ENCODE measurements at regions not wholly inside any gene's neighbourhood (a gene's known extent, or its start where the extent isn't known, plus 50 kb on each side); places are given as distances from the start of the nearest gene placed in this dataset.

DNA sequence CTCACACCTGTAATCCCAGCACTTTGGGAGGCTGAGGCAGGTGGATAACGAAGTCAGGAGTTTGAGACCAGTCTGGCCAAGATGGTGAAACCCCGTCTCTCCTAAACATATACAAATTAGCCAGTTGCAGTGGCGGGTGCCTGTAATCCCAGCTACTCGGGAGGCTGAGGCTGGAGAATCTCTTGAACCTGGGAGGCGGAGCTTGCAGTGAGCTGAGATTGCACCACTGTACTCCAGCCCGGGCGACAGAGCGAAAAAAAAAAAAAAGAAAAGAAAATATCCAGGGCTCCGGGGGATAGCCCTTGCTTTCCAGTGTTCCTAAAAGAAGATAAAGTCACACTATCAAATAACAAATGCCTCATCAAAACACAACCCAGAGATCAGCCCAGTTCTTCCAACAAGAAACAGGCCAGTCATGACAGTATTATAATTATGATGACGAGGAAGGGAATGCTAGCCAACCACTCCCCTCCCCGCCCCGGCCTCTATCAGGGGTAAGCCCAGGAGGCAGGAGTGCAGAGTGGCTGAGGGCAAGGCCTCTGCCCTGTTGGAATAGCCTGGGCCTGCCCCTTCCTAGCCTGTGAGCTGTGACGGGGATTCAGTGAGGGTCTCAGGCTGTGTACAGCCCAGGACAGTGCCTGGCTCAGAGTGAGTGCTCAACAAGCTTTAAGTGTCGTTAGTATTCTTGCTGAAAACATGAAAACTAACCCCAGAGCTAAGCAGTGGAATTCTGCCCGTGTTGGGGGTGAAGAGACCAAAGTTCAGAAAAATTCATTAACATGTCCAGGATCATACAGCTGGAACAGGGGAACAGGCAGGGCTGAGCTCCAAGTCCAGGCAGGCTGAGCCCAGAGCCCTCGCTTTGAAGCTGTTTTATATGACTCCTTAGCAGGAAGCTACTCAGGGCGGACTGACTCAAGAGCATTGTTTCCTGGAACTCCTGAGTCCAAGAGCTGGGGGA, 54.3 kb downstream of the FAM241B start:
- DNase-seq (ENCODE audit: insufficient read length, low spot score) (no peak), FAIRE-seq (no peak)
- no peak for TF ChIP-seq POLR2A (IDR thresholded peaks at IDR 0.05; ENCODE audit: low read depth, low read length)

DNA sequence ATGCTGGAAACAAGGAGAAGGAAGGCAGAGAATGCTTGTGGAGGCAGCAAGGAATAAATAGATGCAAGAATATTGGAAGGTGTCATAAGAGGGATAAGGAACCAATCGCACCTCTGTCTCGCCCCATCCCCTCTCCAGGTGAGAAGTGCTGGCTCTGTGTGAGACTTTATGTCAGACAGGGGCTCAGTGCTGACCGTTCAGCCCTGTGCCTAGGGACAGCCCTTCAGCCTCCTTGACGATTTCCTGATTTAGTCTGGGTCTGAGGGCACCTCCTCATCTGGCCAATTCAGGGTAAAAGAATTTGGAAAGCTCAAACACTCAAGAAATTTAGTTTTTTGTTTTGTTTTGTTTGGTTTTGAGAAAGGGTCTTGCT, 54.9 kb downstream of the FAM241B start:
- DNase-seq (ENCODE audit: insufficient read length, low spot score) (no peak), FAIRE-seq (no peak)
- no peak for TF ChIP-seq POLR2A (IDR thresholded peaks at IDR 0.05; ENCODE audit: low read depth, low read length)

GRCh38 chr10:69685426-69685801, 55.4 kb downstream of the FAM241B start:
- no peak for TF ChIP-seq POLR2A (IDR thresholded peaks at IDR 0.05; ENCODE audit: low read depth, low read length)
- DNase-seq (ENCODE audit: insufficient read length, low spot score) (no peak), FAIRE-seq (no peak)

GRCh38 chr10:69685802-69686585, 55.9 kb downstream of the FAM241B start:
- no peak for FAIRE-seq
- no peak for DNase-seq (ENCODE audit: insufficient read length, low spot score)
- TF ChIP-seq POLR2A (IDR thresholded peaks at IDR 0.05; ENCODE audit: low read depth, low read length): no peak

DNA sequence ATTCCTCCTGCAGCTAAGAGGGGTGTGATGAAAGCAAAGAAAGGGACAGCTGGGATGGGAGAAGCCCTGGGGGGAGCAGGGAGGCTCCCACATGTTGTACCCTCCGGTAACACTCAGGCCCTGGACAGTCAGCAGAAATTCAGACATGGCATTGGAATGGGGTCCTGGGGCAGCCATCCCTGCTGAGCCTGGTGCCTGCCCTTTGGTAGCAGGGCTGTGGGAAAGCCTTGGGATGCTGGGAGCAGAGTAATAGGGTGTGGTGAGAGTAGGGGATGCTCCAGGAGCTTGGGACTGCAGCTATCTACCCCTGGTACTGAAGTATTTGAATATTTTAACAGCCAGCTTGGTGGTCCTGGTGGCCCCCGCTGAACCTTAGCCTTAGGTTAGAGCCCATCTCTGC, 56.8 kb downstream of the FAM241B start:
- DNase-seq (ENCODE audit: insufficient read length, low spot score) (no peak), FAIRE-seq (no peak)
- no peak for TF ChIP-seq POLR2A (IDR thresholded peaks at IDR 0.05; ENCODE audit: low read depth, low read length)

DNA sequence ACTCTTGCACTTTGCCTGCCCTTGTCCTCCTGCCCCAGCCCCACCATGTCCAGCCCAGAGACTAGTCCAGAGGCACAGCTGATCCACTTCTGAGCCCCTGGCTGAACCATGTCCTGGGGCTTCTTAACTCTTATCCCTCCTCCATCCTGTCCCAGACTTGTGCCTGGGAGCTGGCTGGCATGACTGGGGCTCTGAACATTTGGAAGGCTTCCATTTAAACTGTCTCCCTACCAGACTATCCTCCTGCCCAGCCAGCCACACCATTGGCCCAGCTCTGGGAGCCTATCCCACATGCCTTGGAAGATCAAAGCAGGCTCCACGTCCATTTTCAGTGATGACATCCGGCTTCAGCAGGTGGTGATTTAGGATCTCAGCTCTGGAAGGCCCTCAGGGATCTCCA, 57.4 kb downstream of the FAM241B start:
- no peak for FAIRE-seq
- no peak for DNase-seq (ENCODE audit: insufficient read length, low spot score)
- no peak for TF ChIP-seq POLR2A (IDR thresholded peaks at IDR 0.05; ENCODE audit: low read depth, low read length)

DNA sequence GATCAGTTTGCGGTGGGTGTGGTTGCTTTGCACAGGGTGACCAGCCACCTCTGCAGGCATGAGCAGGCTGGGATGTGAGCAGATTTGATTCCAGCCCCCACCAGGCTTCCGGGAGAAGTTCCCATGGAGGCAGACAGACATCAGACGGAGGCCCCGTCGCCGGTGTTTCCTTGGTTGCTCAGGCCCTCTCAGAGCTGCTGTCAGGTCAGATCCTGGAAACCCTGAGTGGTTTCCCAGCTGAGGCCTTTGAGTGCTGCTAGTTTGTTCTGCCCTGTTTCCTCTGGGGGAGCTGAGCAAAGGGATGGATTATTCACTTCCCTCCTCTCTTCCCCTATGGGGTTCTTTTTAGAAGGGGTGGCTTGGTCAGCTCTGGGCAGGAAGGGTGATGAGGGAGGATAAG, 62.2 kb downstream of the FAM241B start:
- no peak for TF ChIP-seq POLR2A (IDR thresholded peaks at IDR 0.05; ENCODE audit: low read depth, low read length)
- FAIRE-seq (no peak), DNase-seq (ENCODE audit: insufficient read length, low spot score) (no peak)

GRCh38 chr10:69692891-69693290, 62.8 kb downstream of the FAM241B start:
- DNase-seq (ENCODE audit: insufficient read length, low spot score) (no peak), FAIRE-seq (no peak)
- TF ChIP-seq POLR2A (IDR thresholded peaks at IDR 0.05; ENCODE audit: low read depth, low read length): no peak

GRCh38 chr10:69693886-69694285, 63.8 kb downstream of the FAM241B start:
- no peak for FAIRE-seq
- no peak for DNase-seq (ENCODE audit: insufficient read length, low spot score)
- TF ChIP-seq POLR2A (IDR thresholded peaks at IDR 0.05; ENCODE audit: low read depth, low read length): no peak

DNA sequence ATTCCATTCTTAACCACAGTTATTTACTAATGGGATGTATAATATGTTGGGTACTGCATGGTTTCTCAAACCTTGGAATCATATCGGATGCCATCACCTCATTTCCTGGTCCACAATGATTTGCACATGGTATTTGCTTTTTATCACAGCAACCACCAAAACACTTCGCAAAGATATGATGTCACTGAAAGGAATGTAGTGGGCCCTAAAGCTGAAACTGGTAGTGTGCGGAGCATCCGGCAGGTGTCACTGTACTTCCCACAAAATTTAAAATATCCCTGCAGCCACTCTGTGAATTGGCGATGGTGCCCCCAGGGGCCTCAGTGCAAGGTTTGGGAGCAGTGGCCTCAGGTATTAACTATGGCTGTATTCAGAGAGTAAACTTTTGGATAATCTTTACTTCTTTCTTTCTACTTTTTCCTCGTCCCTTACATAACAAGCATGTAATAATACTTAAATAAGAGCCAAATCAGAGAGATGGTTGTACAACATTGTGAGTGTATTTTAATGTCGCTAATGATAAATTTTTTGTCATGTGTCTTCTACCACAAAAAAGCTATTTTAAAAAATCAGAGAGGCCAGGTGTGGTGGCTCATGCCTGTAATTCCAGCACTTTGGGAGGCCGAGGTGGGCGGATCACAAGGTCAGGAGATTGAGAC, 66.2 kb downstream of the FAM241B start:
- DNase-seq (ENCODE audit: insufficient read length, low spot score) (peak; percentile 82), FAIRE-seq (peak; percentile 89)
- no peak for TF ChIP-seq POLR2A (IDR thresholded peaks at IDR 0.05; ENCODE audit: low read depth, low read length)

GRCh38 chr10:69697006-69697405, 67.0 kb downstream of the FAM241B start:
- FAIRE-seq (no peak), DNase-seq (ENCODE audit: insufficient read length, low spot score) (no peak)
- no peak for TF ChIP-seq POLR2A (IDR thresholded peaks at IDR 0.05; ENCODE audit: low read depth, low read length)

DNA sequence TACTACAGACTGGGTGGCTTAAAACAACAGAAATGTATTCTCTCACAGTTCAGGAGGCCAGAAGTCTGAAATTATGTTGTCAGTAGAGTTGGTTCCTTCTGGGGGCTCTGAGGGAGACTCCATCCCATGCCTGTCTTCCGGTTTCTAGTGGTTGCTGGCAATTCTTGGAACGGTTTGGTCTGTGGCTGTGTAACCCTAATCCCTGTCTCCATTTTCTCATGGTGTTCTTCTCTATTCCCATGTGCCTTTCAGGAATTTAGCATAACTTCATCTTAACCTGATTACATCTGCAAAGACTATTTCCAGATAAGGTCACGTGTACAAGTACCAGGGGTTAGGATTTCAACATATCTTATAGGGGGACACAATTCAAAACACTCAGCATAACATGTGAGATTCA, 73.2 kb downstream of the FAM241B start:
- no peak for DNase-seq (ENCODE audit: insufficient read length, low spot score)
- TF ChIP-seq POLR2A (IDR thresholded peaks at IDR 0.05; ENCODE audit: low read depth, low read length): no peak
- FAIRE-seq: no peak

DNA sequence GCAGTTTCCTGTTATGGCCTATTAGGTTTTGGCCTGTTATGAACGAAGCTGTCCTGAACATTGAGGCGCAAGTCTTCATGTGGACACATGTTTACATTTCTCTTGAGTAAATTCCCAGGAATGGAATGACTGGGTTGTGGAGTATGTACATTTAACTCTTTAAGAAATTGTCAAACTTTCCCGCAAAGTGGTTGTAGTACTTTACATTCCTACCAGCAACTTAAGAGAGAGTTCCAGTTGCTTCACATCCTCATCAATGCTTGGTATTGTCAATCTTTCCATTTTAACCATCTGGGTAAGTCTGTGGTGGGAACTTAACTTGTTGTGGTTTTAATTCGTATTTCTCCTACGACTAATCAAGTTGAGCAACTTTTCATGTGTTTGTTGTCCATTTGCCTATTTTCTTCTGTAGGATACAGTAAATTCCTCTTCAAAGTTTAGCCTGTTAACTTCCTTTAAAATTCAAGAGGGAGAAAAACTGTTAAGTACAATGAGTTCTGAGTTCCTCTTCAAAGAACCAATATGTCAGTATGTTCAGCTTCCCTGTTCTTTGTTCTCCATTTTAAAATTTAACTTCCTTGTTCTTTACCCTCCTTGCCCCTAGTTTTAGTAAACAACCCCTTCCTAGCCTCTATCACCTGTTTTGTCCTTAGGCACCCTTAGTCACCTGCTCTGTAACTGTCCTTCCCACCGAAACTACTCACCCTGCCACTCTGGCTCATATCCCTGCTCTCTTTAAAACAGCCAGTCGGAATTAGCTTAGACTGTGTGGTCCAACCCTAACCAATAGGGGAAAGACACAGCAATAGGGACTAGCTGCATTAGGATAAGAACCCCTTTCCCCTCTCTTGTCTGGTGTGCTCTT, 74.0 kb downstream of the FAM241B start:
- DNase-seq (ENCODE audit: insufficient read length, low spot score): no peak
- FAIRE-seq: no peak

More for the DNA sequence above, 74.0 kb downstream of the FAM241B start:
- no peak for TF ChIP-seq POLR2A (IDR thresholded peaks at IDR 0.05; ENCODE audit: low read depth, low read length)

All from H54 (cell line).